Tibial nerve (tissue), 4 donors: ENCODE measurements at regions not wholly inside any gene's neighbourhood (a gene's known extent, or its start where the extent isn't known, plus 50 kb on each side); places are given as distances from the start of the nearest gene placed in this dataset.

ENCODE experiments used
- EP300 ChIP-seq, 2 donors: sonication (generic); formaldehyde crosslinking; IDR thresholded peaks; one replicate each; pipeline ENCODE4 v1.6.1; 2017; ENCODE audit warnings: antibody characterized with exemption in 2 of 2, mild to moderate bottlenecking in 1 of 2
- TF ChIP-seq, protein P1 (sequence below), 5 experiments: fragments of 200-600 bp in 3 of 5; fragments of 450-650 bp in 2 of 5; sonication (generic) in 3 of 5; IDR thresholded peaks; one replicate each; pipeline ENCODE4 v1.5.1; 2016 to 2019; ENCODE audit warnings: antibody characterized with exemption in 5 of 5, mild to moderate bottlenecking in 3 of 5, moderate library complexity in 2 of 5

DNA sequence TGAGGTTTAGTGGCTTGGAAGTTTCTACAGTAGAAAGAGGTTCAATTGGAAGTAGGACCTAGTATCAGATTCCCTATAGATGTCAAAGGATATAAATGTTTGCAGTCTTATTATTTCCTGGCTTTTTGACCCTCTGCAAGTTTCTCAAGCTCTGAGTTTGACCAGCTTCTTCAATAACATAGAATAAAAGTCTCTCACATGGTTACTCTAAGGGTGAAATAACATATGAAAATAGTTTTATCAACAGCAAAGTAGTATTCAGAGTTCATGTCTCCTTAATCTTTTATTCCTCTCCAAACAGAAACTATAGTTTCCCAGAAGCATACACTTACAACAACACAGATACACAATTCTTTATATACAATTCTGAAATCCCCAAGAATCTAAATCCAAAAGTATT is 132.9 kb upstream of the RND3 start:
- TF ChIP-seq, protein P1, sequence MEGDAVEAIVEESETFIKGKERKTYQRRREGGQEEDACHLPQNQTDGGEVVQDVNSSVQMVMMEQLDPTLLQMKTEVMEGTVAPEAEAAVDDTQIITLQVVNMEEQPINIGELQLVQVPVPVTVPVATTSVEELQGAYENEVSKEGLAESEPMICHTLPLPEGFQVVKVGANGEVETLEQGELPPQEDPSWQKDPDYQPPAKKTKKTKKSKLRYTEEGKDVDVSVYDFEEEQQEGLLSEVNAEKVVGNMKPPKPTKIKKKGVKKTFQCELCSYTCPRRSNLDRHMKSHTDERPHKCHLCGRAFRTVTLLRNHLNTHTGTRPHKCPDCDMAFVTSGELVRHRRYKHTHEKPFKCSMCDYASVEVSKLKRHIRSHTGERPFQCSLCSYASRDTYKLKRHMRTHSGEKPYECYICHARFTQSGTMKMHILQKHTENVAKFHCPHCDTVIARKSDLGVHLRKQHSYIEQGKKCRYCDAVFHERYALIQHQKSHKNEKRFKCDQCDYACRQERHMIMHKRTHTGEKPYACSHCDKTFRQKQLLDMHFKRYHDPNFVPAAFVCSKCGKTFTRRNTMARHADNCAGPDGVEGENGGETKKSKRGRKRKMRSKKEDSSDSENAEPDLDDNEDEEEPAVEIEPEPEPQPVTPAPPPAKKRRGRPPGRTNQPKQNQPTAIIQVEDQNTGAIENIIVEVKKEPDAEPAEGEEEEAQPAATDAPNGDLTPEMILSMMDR (IDR thresholded peaks at IDR 0.05): no peak
- no peak for TF ChIP-seq EP300 (IDR thresholded peaks at IDR 0.05)
